ENCODE measurements at regions not wholly inside any gene's neighbourhood (a gene's known extent, or its start where the extent isn't known, plus 50 kb on each side); places are given as distances from the start of the nearest gene placed in this dataset.

GRCh38 chr6:95790787-95791186 is 213.5 kb downstream of the MANEA start (continued):
- no peak for TF ChIP-seq RREB1 (CRISPR knock-in tag; IDR thresholded peaks at IDR 0.05)
- TF ChIP-seq TRIM24 (IDR thresholded peaks at IDR 0.05) = no peak
- no peak for TF ChIP-seq NONO (IDR thresholded peaks at IDR 0.05; ENCODE audit: low read depth in 2 of 2, low read length in 1 of 2)
- no peak for TF ChIP-seq SRSF3 (IDR thresholded peaks at IDR 0.05; ENCODE audit: insufficient read depth, low read length)

GRCh38 chr6:95794749-95795148 is 217.4 kb downstream of the MANEA start:
- ChIA-PET POLR2A (no interaction called here), CTCF (ENCODE audit: low intra/inter-chr PET ratio) (no interaction called here)
- ATAC-seq = no peak
- BruUV-seq (replicated peaks) = no TSS peak
- in situ Hi-C loops (cut with MboI) = no loop called here
- no peak overlapping the region for H2AFZ ChIP-seq (ENCODE audit: low read depth, low read length)
- intact Hi-C loops (cut with micrococcal nuclease) = no loop called here
- H3K4me1 ChIP-seq (replicated peaks in 1 of 2; ENCODE audit: control insufficient read depth in 2 of 2, insufficient read depth in 2 of 2, low read length in 2 of 2) = no peaks in the 10 kb centered on the region
- H4K20me1 ChIP-seq (replicated peaks; ENCODE audit: control insufficient read depth, insufficient read depth, low read length) = no peaks in the 10 kb centered on the region
- no peak overlapping the region for H3K9ac ChIP-seq (ENCODE audit: insufficient read depth in 1 of 2, low read depth in 2 of 2, low read length in 2 of 2)
- FAIRE-seq = no peak
- no peaks in the 10 kb centered on the region for H3K9me3 ChIP-seq (replicated peaks; ENCODE audit: control insufficient read depth, insufficient read depth, low read depth, low read length)
- H3K4me2 ChIP-seq (ENCODE audit: insufficient read depth, low read length) = no peak overlapping the region
- H3K9me1 ChIP-seq (ENCODE audit: control insufficient read depth, insufficient read depth, low read length) = no peaks in the 10 kb centered on the region
- no peaks in the 10 kb centered on the region for H3K27me3 ChIP-seq (ENCODE audit: control insufficient read depth in 2 of 2, insufficient read depth in 2 of 2, low read length in 2 of 2)
- no peak overlapping the region for H3K27ac ChIP-seq (ENCODE audit: extremely low read depth, low read depth, low read length)
- H3K79me2 ChIP-seq (ENCODE audit: control insufficient read depth, insufficient read depth, low read length) = no peaks in the 10 kb centered on the region
- TF ChIP-seq ZNF134 (CRISPR knock-in tag; conservative IDR thresholded peaks at IDR 0.05) (peak; percentile 55; the same call in 1 of the 2 replicates), TSC22D4 (tag; IDR thresholded peaks at IDR 0.05) (no peak)
- DNase-seq (ENCODE audit: extremely low read depth in 1 of 4, low spot score in 3 of 4) = no peak
- H3K4me3 ChIP-seq = no peak overlapping the region
- no peaks in the 10 kb centered on the region for H3K36me3 ChIP-seq (ENCODE audit: control insufficient read depth, insufficient read depth, low read length)
